Astrocyte (in vitro differentiated cells and primary cell): ENCODE measurements at regions not wholly inside any gene's neighbourhood (a gene's known extent, or its start where the extent isn't known, plus 50 kb on each side); places are given as distances from the start of the nearest gene placed in this dataset.

Experiments
- CTCF ChIP-seq: IDR thresholded peaks from 2 replicates; pipeline ENCODE4 v1.5.1; 2011; ENCODE audit warnings: low read depth, mild to moderate bottlenecking, inconsistent platforms, low read length, moderate library complexity; ENCODE audit not compliant: insufficient read depth
- EZH2 ChIP-seq: IDR thresholded peaks from 2 replicates; pipeline ENCODE4 v1.6.1; 2012; ENCODE audit warnings: mild to moderate bottlenecking, low read length, inconsistent platforms; ENCODE audit not compliant: insufficient read depth

GRCh38 chr3:107946700-107947099, 144.1 kb downstream of the CD47 start:
- no peak for TF ChIP-seq CTCF
- no peak for TF ChIP-seq EZH2
